ENCODE measurements at regions not wholly inside any gene's neighbourhood (a gene's known extent, or its start where the extent isn't known, plus 50 kb on each side); places are given as distances from the start of the nearest gene placed in this dataset.

GRCh38 chr2:57126410-57126809 is 920.2 kb upstream of the VRK2 start:
- TF ChIP-seq CTCF (conservative IDR thresholded peaks at IDR 0.05; ENCODE audit: low read length), result no peak
- TF ChIP-seq EZH2phosphoT487 (IDR thresholded peaks at IDR 0.05; ENCODE audit: borderline replicate concordance), result no peak
